ENCODE measurements at regions not wholly inside any gene's neighbourhood (a gene's known extent, or its start where the extent isn't known, plus 50 kb on each side); places are given as distances from the start of the nearest gene placed in this dataset.

- no peaks in the 10 kb centered on the region for H3F3A ChIP-seq (ENCODE audit: insufficient read depth, low read length, poor library complexity, severe bottlenecking)
- no peaks in the 10 kb centered on the region for H3K9me3 ChIP-seq (ENCODE audit: low read length)
- TF ChIP-seq, protein P1, sequence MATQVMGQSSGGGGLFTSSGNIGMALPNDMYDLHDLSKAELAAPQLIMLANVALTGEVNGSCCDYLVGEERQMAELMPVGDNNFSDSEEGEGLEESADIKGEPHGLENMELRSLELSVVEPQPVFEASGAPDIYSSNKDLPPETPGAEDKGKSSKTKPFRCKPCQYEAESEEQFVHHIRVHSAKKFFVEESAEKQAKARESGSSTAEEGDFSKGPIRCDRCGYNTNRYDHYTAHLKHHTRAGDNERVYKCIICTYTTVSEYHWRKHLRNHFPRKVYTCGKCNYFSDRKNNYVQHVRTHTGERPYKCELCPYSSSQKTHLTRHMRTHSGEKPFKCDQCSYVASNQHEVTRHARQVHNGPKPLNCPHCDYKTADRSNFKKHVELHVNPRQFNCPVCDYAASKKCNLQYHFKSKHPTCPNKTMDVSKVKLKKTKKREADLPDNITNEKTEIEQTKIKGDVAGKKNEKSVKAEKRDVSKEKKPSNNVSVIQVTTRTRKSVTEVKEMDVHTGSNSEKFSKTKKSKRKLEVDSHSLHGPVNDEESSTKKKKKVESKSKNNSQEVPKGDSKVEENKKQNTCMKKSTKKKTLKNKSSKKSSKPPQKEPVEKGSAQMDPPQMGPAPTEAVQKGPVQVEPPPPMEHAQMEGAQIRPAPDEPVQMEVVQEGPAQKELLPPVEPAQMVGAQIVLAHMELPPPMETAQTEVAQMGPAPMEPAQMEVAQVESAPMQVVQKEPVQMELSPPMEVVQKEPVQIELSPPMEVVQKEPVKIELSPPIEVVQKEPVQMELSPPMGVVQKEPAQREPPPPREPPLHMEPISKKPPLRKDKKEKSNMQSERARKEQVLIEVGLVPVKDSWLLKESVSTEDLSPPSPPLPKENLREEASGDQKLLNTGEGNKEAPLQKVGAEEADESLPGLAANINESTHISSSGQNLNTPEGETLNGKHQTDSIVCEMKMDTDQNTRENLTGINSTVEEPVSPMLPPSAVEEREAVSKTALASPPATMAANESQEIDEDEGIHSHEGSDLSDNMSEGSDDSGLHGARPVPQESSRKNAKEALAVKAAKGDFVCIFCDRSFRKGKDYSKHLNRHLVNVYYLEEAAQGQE (IDR thresholded peaks at IDR 0.05; ENCODE audit: borderline replicate concordance) = no peak
- TF ChIP-seq MXI1 (conservative IDR thresholded peaks at IDR 0.05; ENCODE audit: poor library complexity, severe bottlenecking) (no peak), RAD21 (conservative IDR thresholded peaks at IDR 0.05) (no peak), SMC3 (conservative IDR thresholded peaks at IDR 0.05; ENCODE audit: poor library complexity) (no peak), TAF1 (IDR thresholded peaks at IDR 0.05; ENCODE audit: low read depth) (no peak), EZH2 (IDR thresholded peaks at IDR 0.05; ENCODE audit: borderline replicate concordance, insufficient read depth, low read length, poor library complexity, severe bottlenecking) (no peak), POLR2AphosphoS5 (IDR thresholded peaks at IDR 0.05) (no peak), EP300 (conservative IDR thresholded peaks at IDR 0.05; ENCODE audit: poor library complexity, severe bottlenecking) (no peak)
- TF ChIP-seq, protein P2, sequence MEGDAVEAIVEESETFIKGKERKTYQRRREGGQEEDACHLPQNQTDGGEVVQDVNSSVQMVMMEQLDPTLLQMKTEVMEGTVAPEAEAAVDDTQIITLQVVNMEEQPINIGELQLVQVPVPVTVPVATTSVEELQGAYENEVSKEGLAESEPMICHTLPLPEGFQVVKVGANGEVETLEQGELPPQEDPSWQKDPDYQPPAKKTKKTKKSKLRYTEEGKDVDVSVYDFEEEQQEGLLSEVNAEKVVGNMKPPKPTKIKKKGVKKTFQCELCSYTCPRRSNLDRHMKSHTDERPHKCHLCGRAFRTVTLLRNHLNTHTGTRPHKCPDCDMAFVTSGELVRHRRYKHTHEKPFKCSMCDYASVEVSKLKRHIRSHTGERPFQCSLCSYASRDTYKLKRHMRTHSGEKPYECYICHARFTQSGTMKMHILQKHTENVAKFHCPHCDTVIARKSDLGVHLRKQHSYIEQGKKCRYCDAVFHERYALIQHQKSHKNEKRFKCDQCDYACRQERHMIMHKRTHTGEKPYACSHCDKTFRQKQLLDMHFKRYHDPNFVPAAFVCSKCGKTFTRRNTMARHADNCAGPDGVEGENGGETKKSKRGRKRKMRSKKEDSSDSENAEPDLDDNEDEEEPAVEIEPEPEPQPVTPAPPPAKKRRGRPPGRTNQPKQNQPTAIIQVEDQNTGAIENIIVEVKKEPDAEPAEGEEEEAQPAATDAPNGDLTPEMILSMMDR (IDR thresholded peaks at IDR 0.05; ENCODE audit: poor library complexity, severe bottlenecking) = no peak
- no peak overlapping the region for H3K4me2 ChIP-seq (ENCODE audit: low read length)
- no peaks in the 10 kb centered on the region for H3K36me3 ChIP-seq (ENCODE audit: insufficient read depth, low read length)
- H3K27ac ChIP-seq (ENCODE audit: low read length) = no peak overlapping the region
- H3K4me3 ChIP-seq (ENCODE audit: low read length) = no peak overlapping the region
- H4K20me1 ChIP-seq (ENCODE audit: insufficient read depth) = no peaks in the 10 kb centered on the region
- H3K79me2 ChIP-seq (replicated peaks; ENCODE audit: insufficient read depth, low read length) = no peaks in the 10 kb centered on the region
- no peaks in the 10 kb centered on the region for H3K27me3 ChIP-seq (ENCODE audit: insufficient read depth, low read depth, low read length)
- H2AFZ ChIP-seq (ENCODE audit: low read depth, low read length) = no peak overlapping the region
- H3K9ac ChIP-seq (ENCODE audit: low read length) = no peak overlapping the region
- no peaks in the 10 kb centered on the region for H3K9me2 ChIP-seq (ENCODE audit: insufficient read depth, low read length)
Measured at GRCh38 chr6:163892824-163893561, 478.5 kb downstream of the QKI start.

DNA sequence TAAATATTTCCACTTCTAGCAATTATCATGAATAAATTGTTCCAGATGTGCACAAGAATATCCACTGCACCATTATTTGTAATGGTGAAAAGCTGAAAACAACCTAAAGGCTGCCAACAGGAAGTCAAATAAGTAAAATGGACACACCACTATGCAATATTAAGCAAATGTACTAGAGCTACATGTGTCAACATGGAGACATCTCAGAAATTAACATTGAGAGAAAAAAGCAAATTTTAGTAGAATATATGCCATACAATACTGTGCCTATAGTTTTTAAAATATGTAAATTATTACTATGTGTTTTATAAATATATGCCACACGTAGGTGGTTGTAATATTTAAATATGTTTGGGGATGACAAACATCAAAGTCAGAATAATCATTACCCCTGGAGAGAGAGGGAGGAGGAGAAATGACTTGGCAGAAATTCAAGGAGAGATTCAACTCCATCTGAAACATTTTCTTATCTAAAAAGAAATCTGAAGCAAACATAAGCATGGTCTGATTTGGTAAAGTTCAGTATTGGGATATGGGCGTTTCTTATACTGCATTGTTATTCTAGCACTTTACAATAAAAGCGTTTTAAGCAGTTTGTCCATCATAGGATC is 475.5 kb downstream of the QKI start:
- Histone ChIP-seq H3K9me3 (ENCODE audit: low read length) (no peaks in the 10 kb centered on the region), H3K79me2 (replicated peaks; ENCODE audit: insufficient read depth, low read length) (no peaks in the 10 kb centered on the region), H3K27ac (ENCODE audit: low read length) (no peak overlapping the region), H4K20me1 (ENCODE audit: insufficient read depth) (no peaks in the 10 kb centered on the region), H3K36me3 (ENCODE audit: insufficient read depth, low read length) (no peaks in the 10 kb centered on the region), H3K4me2 (ENCODE audit: low read length) (no peak overlapping the region), H3K4me3 (ENCODE audit: low read length) (no peak overlapping the region), H3K9me2 (ENCODE audit: insufficient read depth, low read length) (no peaks in the 10 kb centered on the region), H2AFZ (ENCODE audit: low read depth, low read length) (no peak overlapping the region), H3K9ac (ENCODE audit: low read length) (no peak overlapping the region), H3F3A (ENCODE audit: insufficient read depth, low read length, poor library complexity, severe bottlenecking) (no peaks in the 10 kb centered on the region), H3K27me3 (ENCODE audit: insufficient read depth, low read depth, low read length) (no peaks in the 10 kb centered on the region)
- TF ChIP-seq EZH2 (IDR thresholded peaks at IDR 0.05; ENCODE audit: borderline replicate concordance, insufficient read depth, low read length, poor library complexity, severe bottlenecking) (no peak), SMC3 (conservative IDR thresholded peaks at IDR 0.05; ENCODE audit: poor library complexity) (no peak), POLR2AphosphoS5 (IDR thresholded peaks at IDR 0.05) (no peak), RAD21 (conservative IDR thresholded peaks at IDR 0.05) (no peak), EP300 (conservative IDR thresholded peaks at IDR 0.05; ENCODE audit: poor library complexity, severe bottlenecking) (no peak)
- TF ChIP-seq, protein P1 (IDR thresholded peaks at IDR 0.05; ENCODE audit: borderline replicate concordance) = no peak
- TF ChIP-seq, protein P2 (IDR thresholded peaks at IDR 0.05; ENCODE audit: poor library complexity, severe bottlenecking) = no peak

Data from neural cell (in vitro differentiated cells).